ENCODE measurements at regions not wholly inside any gene's neighbourhood (a gene's known extent, or its start where the extent isn't known, plus 50 kb on each side); places are given as distances from the start of the nearest gene placed in this dataset.

DNA sequence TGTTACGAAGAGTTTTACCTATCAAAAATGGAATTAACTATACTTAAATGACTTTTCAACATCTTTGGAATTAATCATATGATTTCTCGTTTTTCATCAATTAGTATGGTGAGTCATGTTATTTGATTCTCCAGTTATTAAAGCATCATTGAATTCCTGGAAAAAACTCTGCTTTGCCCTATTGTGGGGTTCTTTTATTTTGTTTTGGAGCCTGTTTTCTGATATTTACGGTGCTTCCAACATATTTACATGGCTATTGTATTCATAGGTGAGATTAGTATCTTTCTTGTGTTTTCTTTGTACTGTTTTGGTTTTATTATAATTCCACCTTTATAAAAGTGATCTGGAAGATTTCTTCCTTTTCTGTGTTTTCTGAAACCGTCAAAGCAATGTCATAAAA, 902.7 kb downstream of the TBC1D22A start:
- no peaks in the 10 kb centered on the region for H3K27me3 ChIP-seq (ENCODE audit: control insufficient read depth, insufficient read depth, low read length)
- no peak for DNase-seq
- no peaks in the 10 kb centered on the region for H3K36me3 ChIP-seq (replicated peaks; ENCODE audit: control insufficient read depth, insufficient read depth, low read length)
- no peak overlapping the region for H3K4me3 ChIP-seq (ENCODE audit: insufficient read depth, low read depth, low read length)

DNA sequence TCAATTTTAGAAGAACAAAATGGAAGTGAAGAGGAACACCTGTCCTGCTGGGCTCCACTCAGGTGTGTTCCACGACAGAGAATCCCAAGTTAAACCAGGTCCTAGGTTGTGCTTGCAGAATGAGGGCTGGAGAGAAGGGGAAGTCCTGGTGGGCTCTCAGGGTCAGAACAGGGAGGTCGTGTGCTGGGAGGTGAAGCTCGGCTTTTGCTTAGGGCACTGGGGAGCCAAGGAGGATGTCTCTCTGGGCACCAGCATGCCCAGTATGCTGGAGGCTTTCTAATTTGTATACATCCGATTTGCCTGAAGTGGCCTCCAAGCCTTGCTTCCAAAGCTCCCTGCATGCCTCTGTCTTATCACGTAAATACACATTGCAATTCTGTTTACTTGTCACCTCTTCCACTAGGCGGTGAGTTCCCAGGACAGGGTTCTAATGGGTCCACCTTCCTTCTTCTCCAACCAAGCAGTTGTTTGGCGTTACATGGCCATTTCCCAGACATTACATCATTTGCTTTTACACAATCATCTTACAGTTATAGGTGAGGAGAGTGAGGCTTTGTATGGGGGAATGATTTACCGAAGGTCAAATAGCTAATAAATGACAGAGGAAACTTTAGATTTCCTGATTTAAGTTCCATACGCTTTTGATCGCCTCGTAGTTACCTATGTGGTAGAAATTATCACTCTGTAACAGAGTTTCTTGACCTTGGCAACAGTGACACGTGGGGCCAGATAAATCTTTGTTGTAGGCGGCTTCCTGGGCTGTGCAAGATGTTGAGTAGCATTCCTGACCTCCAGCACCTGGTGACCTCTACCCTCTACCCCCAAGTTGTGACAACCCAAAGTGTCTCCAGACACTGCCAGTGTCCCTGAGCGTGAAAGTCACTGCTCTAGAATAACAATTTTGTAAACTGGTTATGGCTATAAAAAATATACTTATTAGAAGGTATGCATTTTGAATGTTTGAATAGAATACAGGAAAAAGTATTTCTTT, 901.5 kb downstream of the TBC1D22A start:
- H3K4me3 ChIP-seq (ENCODE audit: insufficient read depth, low read depth, low read length) = no peak overlapping the region
- DNase-seq = no peak
- no peaks in the 10 kb centered on the region for H3K36me3 ChIP-seq (replicated peaks; ENCODE audit: control insufficient read depth, insufficient read depth, low read length)
- no peaks in the 10 kb centered on the region for H3K27me3 ChIP-seq (ENCODE audit: control insufficient read depth, insufficient read depth, low read length)

DNA sequence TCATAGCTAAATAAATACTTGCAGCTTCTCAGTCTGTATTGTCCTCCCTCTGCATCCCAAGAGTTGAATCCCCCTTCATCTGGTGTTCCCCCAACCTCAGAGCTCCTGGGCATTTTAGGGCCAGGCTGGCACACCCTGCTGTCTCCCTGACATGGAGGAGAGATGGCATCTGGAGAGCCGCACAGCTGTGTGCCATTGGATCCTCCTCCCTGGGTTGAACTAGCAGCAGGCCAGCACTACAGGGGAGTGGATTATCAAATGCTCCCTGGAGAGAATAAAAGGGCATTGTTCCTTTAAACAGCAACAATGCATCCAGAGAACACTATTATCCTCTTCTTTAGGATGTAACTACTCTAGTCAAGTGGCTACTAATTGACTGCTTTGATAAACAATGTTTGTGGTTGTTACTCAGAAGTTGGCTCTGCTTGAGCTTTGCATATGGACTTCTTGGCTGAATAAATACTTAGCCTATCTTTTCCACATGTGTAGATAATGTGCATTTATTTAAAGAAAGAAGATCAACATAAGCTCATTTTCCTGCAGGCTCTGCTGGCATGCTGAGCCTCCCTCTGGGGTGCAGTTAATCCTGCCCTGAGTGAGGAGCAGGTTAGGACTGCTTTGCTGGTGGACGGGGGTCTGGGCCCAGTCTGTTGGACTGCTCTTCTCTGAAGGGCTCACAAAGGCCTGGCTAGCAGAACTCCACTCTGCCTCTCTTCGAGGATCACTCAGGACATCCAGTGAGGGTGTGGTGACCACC, 897.2 kb downstream of the TBC1D22A start:
- no peaks in the 10 kb centered on the region for H3K36me3 ChIP-seq (replicated peaks; ENCODE audit: control insufficient read depth, insufficient read depth, low read length)
- no peaks in the 10 kb centered on the region; the same call in 1 of the 2 replicates for H3K27me3 ChIP-seq (ENCODE audit: control insufficient read depth, insufficient read depth, low read length)
- no peak overlapping the region for H3K4me3 ChIP-seq (ENCODE audit: insufficient read depth, low read depth, low read length)
- no peak for DNase-seq

DNA sequence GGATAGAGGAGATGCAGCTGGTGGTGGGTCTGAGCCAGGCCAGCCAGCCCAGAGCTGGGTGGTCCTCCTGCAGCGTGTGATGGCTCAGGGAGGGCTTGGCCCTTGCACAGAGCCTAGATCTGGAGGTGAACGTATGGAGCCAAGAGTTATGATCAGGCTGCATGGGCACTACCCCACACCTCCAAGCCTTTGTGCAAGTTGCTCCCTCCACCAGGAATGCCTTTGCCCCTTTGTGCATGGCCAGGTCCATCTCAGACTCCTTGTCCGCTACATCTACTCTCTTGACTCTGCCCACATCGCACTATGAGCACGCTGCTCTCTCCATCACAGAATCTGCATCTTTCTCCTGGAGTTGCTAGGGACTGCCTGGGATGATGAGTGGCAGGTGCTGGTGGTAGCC, 895.7 kb downstream of the TBC1D22A start:
- no peak for DNase-seq
- no peaks in the 10 kb centered on the region for H3K36me3 ChIP-seq (replicated peaks; ENCODE audit: control insufficient read depth, insufficient read depth, low read length)
- no peaks in the 10 kb centered on the region; the same call in 1 of the 2 replicates for H3K27me3 ChIP-seq (ENCODE audit: control insufficient read depth, insufficient read depth, low read length)
- H3K4me3 ChIP-seq (ENCODE audit: insufficient read depth, low read depth, low read length) = no peak overlapping the region

DNA sequence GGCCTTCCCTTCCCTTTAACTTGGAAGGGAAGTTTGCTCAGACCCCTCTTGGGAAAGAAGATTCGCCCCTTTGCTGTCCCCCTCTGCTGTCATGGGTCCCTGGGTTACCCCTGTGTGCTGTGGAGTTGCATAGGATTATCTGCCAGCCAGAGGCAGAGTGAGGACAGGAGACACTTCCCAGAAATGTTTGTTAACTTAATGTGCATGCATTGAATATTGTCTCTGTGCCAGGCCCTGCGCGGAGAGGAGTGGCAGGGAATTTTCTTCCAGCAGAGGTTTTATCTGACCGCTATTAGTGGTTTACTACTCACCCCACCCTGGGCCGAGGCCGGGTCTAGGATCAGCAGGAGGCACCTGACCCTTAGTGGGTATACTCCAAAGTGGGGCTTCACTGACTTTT, 894.8 kb downstream of the TBC1D22A start:
- no peak for DNase-seq
- no peak overlapping the region for H3K4me3 ChIP-seq (ENCODE audit: insufficient read depth, low read depth, low read length)
- H3K27me3 ChIP-seq (ENCODE audit: control insufficient read depth, insufficient read depth, low read length) = no peaks in the 10 kb centered on the region; the same call in 1 of the 2 replicates
- H3K36me3 ChIP-seq (replicated peaks; ENCODE audit: control insufficient read depth, insufficient read depth, low read length) = no peaks in the 10 kb centered on the region

DNA sequence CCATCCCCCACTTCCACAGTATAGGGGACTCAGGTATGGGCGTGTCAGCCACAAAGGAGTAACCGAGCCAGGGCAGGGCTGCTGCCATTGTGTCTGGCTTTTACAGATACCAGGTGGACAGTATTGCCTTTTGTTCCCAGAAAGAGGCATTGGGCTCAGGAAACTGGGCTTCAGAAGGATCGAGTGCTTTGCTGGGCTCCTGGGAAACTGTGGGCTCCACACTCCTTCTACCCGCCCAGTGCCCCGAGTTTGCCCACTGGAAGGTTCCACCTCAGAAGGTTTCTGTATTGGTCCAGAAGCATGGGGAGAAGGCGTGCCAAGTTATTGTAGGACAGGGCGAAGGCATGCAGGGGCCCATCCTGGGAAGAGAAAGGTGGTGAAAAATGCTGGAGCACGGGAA, 894.4 kb downstream of the TBC1D22A start:
- no peak for DNase-seq
- no peaks in the 10 kb centered on the region; the same call in 1 of the 2 replicates for H3K27me3 ChIP-seq (ENCODE audit: control insufficient read depth, insufficient read depth, low read length)
- no peak overlapping the region for H3K4me3 ChIP-seq (ENCODE audit: insufficient read depth, low read depth, low read length)
- no peaks in the 10 kb centered on the region for H3K36me3 ChIP-seq (replicated peaks; ENCODE audit: control insufficient read depth, insufficient read depth, low read length)

DNA sequence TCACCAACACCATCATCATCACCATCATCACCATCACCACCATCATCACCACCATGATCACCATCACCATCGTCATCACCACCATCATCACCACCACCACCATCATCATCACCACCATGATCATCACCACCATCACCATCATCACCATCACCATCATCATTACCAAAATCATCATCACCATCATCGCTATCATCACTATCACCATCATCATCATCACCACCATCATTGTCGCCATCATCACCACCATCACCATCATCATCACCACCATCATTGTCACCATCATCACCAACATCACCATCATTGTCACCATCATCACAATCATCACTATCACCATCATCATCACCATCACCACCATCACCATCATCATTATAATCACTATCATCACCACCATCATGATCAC, 893.5 kb downstream of the TBC1D22A start:
- Histone ChIP-seq H3K27me3 (ENCODE audit: control insufficient read depth, insufficient read depth, low read length) (no peaks in the 10 kb centered on the region; the same call in 1 of the 2 replicates), H3K36me3 (replicated peaks; ENCODE audit: control insufficient read depth, insufficient read depth, low read length) (no peaks in the 10 kb centered on the region)
- DNase-seq = no peak

DNA sequence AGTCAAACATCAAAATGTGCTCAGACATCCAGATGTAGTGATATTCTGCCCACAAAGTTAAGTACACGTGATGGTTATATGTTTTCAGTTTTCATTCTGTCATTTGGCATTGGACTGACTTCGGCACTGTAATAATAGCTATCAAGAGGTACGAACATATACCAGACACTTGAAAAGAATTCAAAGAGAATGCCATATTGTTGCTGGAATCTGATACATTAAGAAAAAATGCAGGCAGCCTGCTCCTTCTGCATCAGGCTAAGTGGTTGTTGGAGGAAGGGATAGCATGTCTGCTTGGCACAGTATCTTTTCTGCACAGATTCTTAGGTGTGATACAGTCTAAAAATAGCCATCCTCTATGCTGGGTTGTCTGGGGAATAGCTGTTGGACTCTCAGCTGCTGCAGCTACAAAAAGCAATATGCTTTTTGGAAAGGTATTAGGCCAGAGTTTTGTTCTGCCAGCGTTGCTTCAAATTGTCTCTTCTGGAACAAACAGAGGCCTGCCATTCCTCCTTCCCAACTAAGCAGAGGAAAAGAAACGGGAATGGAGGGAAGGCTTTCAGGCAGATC, 892.6 kb downstream of the TBC1D22A start:
- H3K4me3 ChIP-seq (ENCODE audit: insufficient read depth, low read depth, low read length) = no peak overlapping the region
- no peaks in the 10 kb centered on the region for H3K36me3 ChIP-seq (replicated peaks; ENCODE audit: control insufficient read depth, insufficient read depth, low read length)
- DNase-seq = no peak
- no peaks in the 10 kb centered on the region; the same call in 1 of the 2 replicates for H3K27me3 ChIP-seq (ENCODE audit: control insufficient read depth, insufficient read depth, low read length)

More for the DNA sequence above, 893.5 kb downstream of the TBC1D22A start:
- H3K4me3 ChIP-seq (ENCODE audit: insufficient read depth, low read depth, low read length) = no peak overlapping the region

DNA sequence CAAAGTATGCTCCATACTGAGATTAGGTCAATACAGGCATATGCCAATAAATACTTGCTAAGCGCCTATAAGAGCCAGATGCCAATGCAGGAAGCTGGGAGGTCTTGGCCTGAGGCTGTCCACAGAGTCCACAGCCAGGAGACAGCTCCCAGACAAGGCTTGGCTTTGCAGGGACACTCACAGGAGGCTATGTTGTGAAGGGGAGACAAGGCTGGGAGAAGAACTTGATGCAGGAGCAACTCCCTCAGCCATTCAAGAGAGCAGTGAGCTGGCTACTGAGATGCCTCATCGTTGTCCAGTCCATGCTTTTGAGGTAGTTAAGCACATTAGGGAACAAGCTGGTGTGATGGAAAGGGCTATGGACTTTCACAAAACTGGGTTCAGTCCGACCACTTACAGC, 891.5 kb downstream of the TBC1D22A start:
- H3K36me3 ChIP-seq (replicated peaks; ENCODE audit: control insufficient read depth, insufficient read depth, low read length) = no peaks in the 10 kb centered on the region
- no peak for DNase-seq
- no peak overlapping the region for H3K4me3 ChIP-seq (ENCODE audit: insufficient read depth, low read depth, low read length)
- H3K27me3 ChIP-seq (ENCODE audit: control insufficient read depth, insufficient read depth, low read length) = no peaks in the 10 kb centered on the region; the same call in 1 of the 2 replicates

DNA sequence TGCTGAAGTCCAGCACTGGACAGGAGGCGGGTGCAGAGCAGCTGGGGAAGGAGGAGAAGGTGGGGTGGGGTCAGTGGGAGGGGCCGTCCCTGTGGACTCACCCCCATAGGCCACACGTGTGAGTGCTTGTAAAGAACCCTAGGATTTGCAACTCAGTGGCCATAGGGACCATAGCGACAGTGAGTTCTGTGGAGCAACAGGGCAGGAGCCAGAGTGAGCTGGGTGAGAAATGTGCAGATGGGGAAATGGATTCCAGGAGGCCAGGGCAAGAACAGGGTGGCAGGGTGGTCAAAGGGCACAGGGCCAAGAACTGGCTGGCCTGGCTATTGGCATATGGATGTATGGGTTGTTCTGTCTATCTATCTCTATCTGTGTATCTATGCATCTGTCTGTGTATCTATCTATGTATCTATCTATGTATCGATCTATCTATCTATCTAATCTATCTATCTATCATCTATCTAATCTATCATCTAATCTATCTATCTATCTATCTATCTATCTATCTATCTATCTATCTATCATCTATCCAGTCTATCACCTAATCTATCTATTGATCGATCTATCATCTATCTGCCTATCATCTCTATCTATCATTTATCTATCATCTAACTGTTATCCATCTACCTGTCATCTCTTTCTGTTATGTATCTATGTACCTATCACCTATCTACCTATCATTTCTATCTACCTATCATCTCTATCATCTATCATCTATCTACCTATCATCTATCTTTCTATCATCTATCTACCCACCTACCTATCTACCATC, 889.0 kb downstream of the TBC1D22A start:
- no peak for DNase-seq
- Histone ChIP-seq H3K36me3 (replicated peaks; ENCODE audit: control insufficient read depth, insufficient read depth, low read length) (no peaks in the 10 kb centered on the region), H3K27me3 (ENCODE audit: control insufficient read depth, insufficient read depth, low read length) (no peaks in the 10 kb centered on the region), H3K4me3 (ENCODE audit: insufficient read depth, low read depth, low read length) (no peak overlapping the region)

DNA sequence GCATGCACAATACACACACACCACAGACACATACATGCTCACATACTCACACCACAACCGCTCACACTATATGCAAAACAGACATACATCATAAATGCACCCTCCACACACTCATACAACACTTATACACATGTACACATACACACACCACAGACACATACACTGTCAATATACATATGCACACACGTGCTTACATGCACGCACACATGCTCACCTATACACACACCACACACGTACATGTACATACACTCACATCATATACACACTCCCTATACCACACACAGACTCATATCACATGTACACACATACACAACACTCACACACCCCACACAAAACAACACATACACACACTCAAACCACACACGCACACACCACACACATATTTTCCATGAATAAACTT, 885.3 kb downstream of the TBC1D22A start:
- H3K27me3 ChIP-seq (ENCODE audit: control insufficient read depth, insufficient read depth, low read length) = no peaks in the 10 kb centered on the region
- DNase-seq = no peak
- H3K36me3 ChIP-seq (replicated peaks; ENCODE audit: control insufficient read depth, insufficient read depth, low read length) = no peaks in the 10 kb centered on the region
- H3K4me3 ChIP-seq (ENCODE audit: insufficient read depth, low read depth, low read length) = no peak overlapping the region

DNA sequence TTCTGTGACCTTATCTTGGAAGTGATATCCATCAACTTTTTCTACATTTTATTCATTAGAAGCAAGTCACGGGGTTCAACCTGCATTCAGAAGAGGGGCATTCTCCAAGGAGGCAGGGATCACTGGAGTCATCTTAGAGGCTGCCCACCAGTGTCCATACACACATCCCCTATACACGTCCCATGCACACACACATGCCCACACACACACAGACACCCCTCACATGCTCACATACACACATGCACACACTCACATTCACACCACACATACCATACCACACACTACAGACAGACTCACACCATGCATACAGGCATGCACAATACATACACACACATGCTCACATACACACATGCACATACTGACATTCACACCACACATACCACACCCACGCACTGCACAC, 884.7 kb downstream of the TBC1D22A start:
- no peak for DNase-seq
- H3K4me3 ChIP-seq (ENCODE audit: insufficient read depth, low read depth, low read length) = no peak overlapping the region
- H3K27me3 ChIP-seq (ENCODE audit: control insufficient read depth, insufficient read depth, low read length) = no peaks in the 10 kb centered on the region
- H3K36me3 ChIP-seq (replicated peaks; ENCODE audit: control insufficient read depth, insufficient read depth, low read length) = no peaks in the 10 kb centered on the region

DNA sequence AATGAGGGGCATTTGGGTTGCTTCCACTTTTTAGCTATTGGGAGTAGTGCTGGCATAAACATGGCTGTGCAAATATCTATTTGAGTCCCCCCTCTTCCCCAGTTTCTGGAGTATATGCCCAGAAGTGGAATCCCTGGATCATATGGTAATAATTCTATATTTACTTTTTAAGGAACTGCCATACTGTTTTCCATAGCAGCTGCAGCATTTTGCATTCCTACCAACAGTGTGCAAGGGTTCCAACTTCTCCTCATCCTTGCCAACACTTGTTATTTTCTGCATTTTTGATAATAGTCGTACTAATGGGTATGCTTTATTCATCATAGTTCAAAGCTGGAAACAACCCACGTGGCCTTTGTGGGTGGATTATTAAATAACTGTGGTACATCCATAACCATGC, 883.5 kb downstream of the TBC1D22A start:
- Histone ChIP-seq H3K27me3 (ENCODE audit: control insufficient read depth, insufficient read depth, low read length) (no peaks in the 10 kb centered on the region), H3K36me3 (replicated peaks; ENCODE audit: control insufficient read depth, insufficient read depth, low read length) (no peaks in the 10 kb centered on the region), H3K4me3 (ENCODE audit: insufficient read depth, low read depth, low read length) (no peak overlapping the region)
- DNase-seq = no peak

DNA sequence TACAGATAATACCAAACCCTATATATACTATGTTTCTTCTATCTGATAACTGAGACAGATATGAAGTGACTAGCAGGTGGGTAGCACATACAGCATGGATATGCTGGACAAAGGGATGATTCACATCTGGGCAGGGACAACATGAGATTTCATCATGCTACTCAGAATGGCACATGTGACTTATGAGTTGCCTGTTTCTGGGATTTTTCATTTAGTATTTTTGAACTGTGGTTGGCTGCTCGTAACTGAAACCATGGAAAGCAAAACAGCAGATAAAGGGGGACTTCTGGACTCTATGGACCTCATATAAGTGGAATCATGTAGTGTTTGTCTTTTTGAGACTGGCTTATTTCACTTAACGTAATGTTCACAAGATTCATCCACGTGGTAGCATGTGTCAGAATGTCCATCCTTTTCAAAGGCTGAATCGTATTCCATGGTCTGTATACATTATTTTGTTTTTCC, 883.0 kb downstream of the TBC1D22A start:
- H3K4me3 ChIP-seq (ENCODE audit: insufficient read depth, low read depth, low read length) = no peak overlapping the region
- DNase-seq = no peak
- no peaks in the 10 kb centered on the region for H3K36me3 ChIP-seq (replicated peaks; ENCODE audit: control insufficient read depth, insufficient read depth, low read length)
- H3K27me3 ChIP-seq (ENCODE audit: control insufficient read depth, insufficient read depth, low read length) = no peaks in the 10 kb centered on the region

Data from H7 (cell line).